ENCODE measurements at regions not wholly inside any gene's neighbourhood (a gene's known extent, or its start where the extent isn't known, plus 50 kb on each side); places are given as distances from the start of the nearest gene placed in this dataset.

DNA sequence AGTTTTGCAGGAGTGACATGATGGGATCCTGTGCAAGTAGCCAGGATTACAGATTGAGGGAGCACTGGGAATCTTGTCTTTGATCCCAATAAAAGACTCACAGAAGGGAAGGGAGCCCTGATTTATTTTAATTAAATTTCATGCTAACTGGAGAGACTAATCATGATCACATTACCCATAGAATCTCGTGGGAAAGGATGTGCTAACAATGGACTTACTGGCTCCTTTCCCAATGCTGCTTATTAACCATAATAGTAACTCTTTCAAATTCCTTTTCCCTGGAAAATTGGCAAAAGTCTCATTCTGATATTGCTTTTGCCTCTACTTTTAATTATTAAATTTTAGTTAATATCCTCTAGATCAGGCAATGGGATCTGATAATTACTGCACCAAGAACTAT lies 174.8 kb upstream of the AVPR1A start:
- intact Hi-C loops (cut with micrococcal nuclease): no loop called here
- BruUV-seq (replicated peaks): no TSS peak
- no peak overlapping the region for H4K91ac ChIP-seq (ENCODE audit: insufficient read depth, low read depth, low read length)
- H4K20me1 ChIP-seq (ENCODE audit: insufficient read depth, low read length): no peaks in the 10 kb centered on the region
- in situ Hi-C loops (cut with MboI; ENCODE audit: low sequenced_read_pairs): no loop called here
- no peak overlapping the region for H3K18ac ChIP-seq (ENCODE audit: low read depth, low read length)
- H2AK9ac ChIP-seq (replicated peaks; ENCODE audit: low read depth, low read length, poor library complexity): no peak overlapping the region
- H2BK20ac ChIP-seq (ENCODE audit: low read depth, low read length): no peak overlapping the region
- no peaks in the 10 kb centered on the region for H3K9me3 ChIP-seq (ENCODE audit: control insufficient read depth, insufficient read depth, low read length)
- no peaks in the 10 kb centered on the region for H3K79me1 ChIP-seq (ENCODE audit: low read depth in 1 of 2, low read length in 2 of 2)
- no peak overlapping the region for H3K4ac ChIP-seq (ENCODE audit: low read depth, low read length)
- no peak overlapping the region for H4K8ac ChIP-seq (ENCODE audit: low read depth in 2 of 2, low read length in 2 of 2)
- no peak overlapping the region for H2BK15ac ChIP-seq (ENCODE audit: low read depth, low read length)
- POLR2A ChIA-PET (ENCODE audit: unreplicated experiment): no interaction called here
- H4K5ac ChIP-seq (ENCODE audit: low read depth, low read length): no peak overlapping the region
- no peak overlapping the region for H2BK5ac ChIP-seq (ENCODE audit: low read depth, low read length, poor library complexity, severe bottlenecking)
- TF ChIP-seq NFE2L2 (IDR thresholded peaks at IDR 0.05; ENCODE audit: low read depth, low read length): no peak
- TF ChIP-seq RAD21 (IDR thresholded peaks at IDR 0.05; ENCODE audit: low read length): no peak
- TF ChIP-seq MAZ (IDR thresholded peaks at IDR 0.05; ENCODE audit: borderline replicate concordance, low read depth, low read length): no peak
- no peak for TF ChIP-seq CHD1 (IDR thresholded peaks at IDR 0.05; ENCODE audit: low read depth, low read length)
- TF ChIP-seq RCOR1 (IDR thresholded peaks at IDR 0.05; ENCODE audit: insufficient replicate concordance, low read length): no peak
- TF ChIP-seq FOS (IDR thresholded peaks at IDR 0.05; ENCODE audit: low read depth, low read length): no peak
- TF ChIP-seq MAFK (IDR thresholded peaks at IDR 0.05; ENCODE audit: low read depth, low read length): no peak
- no peak for TF ChIP-seq MXI1 (IDR thresholded peaks at IDR 0.05; ENCODE audit: borderline replicate concordance, low read depth, low read length)
- TF ChIP-seq BHLHE40 (IDR thresholded peaks at IDR 0.05; ENCODE audit: low read depth, low read length): no peak
- TF ChIP-seq CEBPB (IDR thresholded peaks at IDR 0.05; ENCODE audit: low read depth, low read length): no peak
- no peak for TF ChIP-seq POLR2A (IDR thresholded peaks at IDR 0.05; ENCODE audit: low read depth, low read length)
- TF ChIP-seq, protein P1, sequence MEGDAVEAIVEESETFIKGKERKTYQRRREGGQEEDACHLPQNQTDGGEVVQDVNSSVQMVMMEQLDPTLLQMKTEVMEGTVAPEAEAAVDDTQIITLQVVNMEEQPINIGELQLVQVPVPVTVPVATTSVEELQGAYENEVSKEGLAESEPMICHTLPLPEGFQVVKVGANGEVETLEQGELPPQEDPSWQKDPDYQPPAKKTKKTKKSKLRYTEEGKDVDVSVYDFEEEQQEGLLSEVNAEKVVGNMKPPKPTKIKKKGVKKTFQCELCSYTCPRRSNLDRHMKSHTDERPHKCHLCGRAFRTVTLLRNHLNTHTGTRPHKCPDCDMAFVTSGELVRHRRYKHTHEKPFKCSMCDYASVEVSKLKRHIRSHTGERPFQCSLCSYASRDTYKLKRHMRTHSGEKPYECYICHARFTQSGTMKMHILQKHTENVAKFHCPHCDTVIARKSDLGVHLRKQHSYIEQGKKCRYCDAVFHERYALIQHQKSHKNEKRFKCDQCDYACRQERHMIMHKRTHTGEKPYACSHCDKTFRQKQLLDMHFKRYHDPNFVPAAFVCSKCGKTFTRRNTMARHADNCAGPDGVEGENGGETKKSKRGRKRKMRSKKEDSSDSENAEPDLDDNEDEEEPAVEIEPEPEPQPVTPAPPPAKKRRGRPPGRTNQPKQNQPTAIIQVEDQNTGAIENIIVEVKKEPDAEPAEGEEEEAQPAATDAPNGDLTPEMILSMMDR (conservative IDR thresholded peaks at IDR 0.05; ENCODE audit: low read depth, low read length): no peak
- TF ChIP-seq, protein P2, sequence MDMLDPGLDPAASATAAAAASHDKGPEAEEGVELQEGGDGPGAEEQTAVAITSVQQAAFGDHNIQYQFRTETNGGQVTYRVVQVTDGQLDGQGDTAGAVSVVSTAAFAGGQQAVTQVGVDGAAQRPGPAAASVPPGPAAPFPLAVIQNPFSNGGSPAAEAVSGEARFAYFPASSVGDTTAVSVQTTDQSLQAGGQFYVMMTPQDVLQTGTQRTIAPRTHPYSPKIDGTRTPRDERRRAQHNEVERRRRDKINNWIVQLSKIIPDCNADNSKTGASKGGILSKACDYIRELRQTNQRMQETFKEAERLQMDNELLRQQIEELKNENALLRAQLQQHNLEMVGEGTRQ (IDR thresholded peaks at IDR 0.05; ENCODE audit: low read depth, low read length): no peak
- H3K56ac ChIP-seq (ENCODE audit: extremely low read depth, insufficient read depth, low read length): no peak overlapping the region
- no peak overlapping the region for H3K14ac ChIP-seq (replicated peaks; ENCODE audit: low read depth, low read length)
- H2AFZ ChIP-seq (replicated peaks; ENCODE audit: low read length, poor library complexity): no peak overlapping the region
- DNase-seq (no peak), ATAC-seq (ENCODE audit: low read depth) (no peak)
- H3K23ac ChIP-seq (ENCODE audit: low read depth, low read length): no peak overlapping the region
- no peak overlapping the region for H3K4me3 ChIP-seq (ENCODE audit: insufficient read depth, low read depth, low read length)
- H3K27ac ChIP-seq (ENCODE audit: insufficient read depth, low read length): no peak overlapping the region
- no peak overlapping the region for H2AK5ac ChIP-seq (ENCODE audit: low read depth, low read length)
- no peak overlapping the region for H3K4me2 ChIP-seq (ENCODE audit: low read depth, low read length)
- no CpG with 5 or more reads among the region's 1 CpG for WGBS, 2 experiments (ENCODE audit: extremely low coverage in 2 of 2, insufficient read length in 1 of 2)
- no peaks in the 10 kb centered on the region for H3K9me1 ChIP-seq (ENCODE audit: insufficient read depth, low read length)
- no peaks in the 10 kb centered on the region for H3K36me3 ChIP-seq (ENCODE audit: control insufficient read depth, insufficient read depth, low read length)
- CTCF ChIA-PET: no interaction called here
- no peaks in the 10 kb centered on the region for H3K27me3 ChIP-seq (ENCODE audit: control insufficient read depth, insufficient read depth, low read length)
- no peaks in the 10 kb centered on the region for H3K4me1 ChIP-seq (ENCODE audit: control insufficient read depth, insufficient read depth, low read length)
- dilution Hi-C loops (cut with HindIII; ENCODE audit: low sequenced_read_pairs, unreplicated experiment): no loop called here
- no peak overlapping the region for H2BK120ac ChIP-seq (ENCODE audit: low read depth, low read length)
- no peak overlapping the region for H3K9ac ChIP-seq (ENCODE audit: low read depth, low read length)
